CD4-positive, alpha-beta T cell (primary cell): ENCODE measurements at regions not wholly inside any gene's neighbourhood (a gene's known extent, or its start where the extent isn't known, plus 50 kb on each side); places are given as distances from the start of the nearest gene placed in this dataset.

Experiments used
- ATAC-seq: fragments of 200-7000 bp; cut with Tn5 transposase; one replicate; pipeline ENCODE4 v1.10.0; 2022; ENCODE audit warnings: mild to moderate bottlenecking; ENCODE audit not compliant: poor library complexity
- CTCF ChIA-PET: fragments of 350-600 bp; sonication (Branson Sonifier 250); formaldehyde crosslinking; loops from one replicate; lab custom pipeline; 2021; ENCODE audit warnings: antibody characterized with exemption, inconsistent platforms; lab: Charles Lee
- POLR2A ChIA-PET: fragments of 350-600 bp; sonication (Branson Sonifier 250); formaldehyde crosslinking; loops from one replicate; lab custom pipeline; 2021; ENCODE audit warnings: antibody characterized with exemption, inconsistent platforms; lab: Charles Lee
- DNase-seq, 14 experiments: peaks; one replicate each; pipeline ENCODE4 v3.0.0-alpha.2; 2013 to 2020; ENCODE audit warnings: mixed read lengths in 2 of 14
- H3K27ac ChIP-seq, 2 donors: one replicate each; pipeline versions ENCODE4 v1.5.1 to v1.7.0; 2013; ENCODE audit warnings: low read length in 2 of 2, low read depth in 1 of 2, mild to moderate bottlenecking in 1 of 2
- H3K27me3 ChIP-seq, 2 experiments: 1 replicate in 1 of 2; 2 replicates in 1 of 2; pipeline versions ENCODE4 v1.6.1 to v1.7.0; 2013; ENCODE audit warnings: low read length in 2 of 2, control low read depth in 1 of 2, mild to moderate bottlenecking in 1 of 2, moderate library complexity in 1 of 2; ENCODE audit not compliant: insufficient read depth in 2 of 2, control insufficient read depth in 1 of 2
- H3K36me3 ChIP-seq: one replicate; pipeline ENCODE4 v1.6.1; 2013; ENCODE audit warnings: low read length, control low read depth; ENCODE audit not compliant: insufficient read depth
- H3K4me1 ChIP-seq: one replicate; pipeline ENCODE4 v1.6.1; 2013; ENCODE audit warnings: low read length, control low read depth; ENCODE audit not compliant: insufficient read depth
- H3K4me3 ChIP-seq: one replicate; pipeline ENCODE4 v1.5.1; 2013; ENCODE audit warnings: mild to moderate bottlenecking, low read length, moderate library complexity
- H3K9me3 ChIP-seq, 2 experiments: 1 replicate in 1 of 2; 2 replicates in 1 of 2; pipeline versions ENCODE4 v1.6.1 to v1.7.0; 2013; ENCODE audit warnings: low read length in 2 of 2, mild to moderate bottlenecking in 2 of 2, control low read depth in 1 of 2, moderate library complexity in 1 of 2; ENCODE audit not compliant: control insufficient read depth in 1 of 2, insufficient read depth in 1 of 2
- H3K27ac Mint-ChIP-seq: one replicate; pipeline ENCODE4 v1.8.0; 2020; ENCODE audit warnings: mixed read lengths
- H3K27me3 Mint-ChIP-seq: one replicate; pipeline ENCODE4 v1.8.0; 2021; ENCODE audit warnings: mixed read lengths
- H3K36me3 Mint-ChIP-seq: one replicate; pipeline ENCODE4 v1.8.0; 2021; ENCODE audit warnings: low read depth, mixed read lengths
- H3K4me1 Mint-ChIP-seq: one replicate; pipeline ENCODE4 v1.8.0; 2021; ENCODE audit warnings: low read depth, mixed read lengths
- H3K4me3 Mint-ChIP-seq: one replicate; pipeline ENCODE4 v1.8.0; 2020; ENCODE audit warnings: mild to moderate bottlenecking, mixed read lengths
- H3K9me3 Mint-ChIP-seq: one replicate; pipeline ENCODE4 v1.8.0; 2020; ENCODE audit warnings: mixed read lengths
- intact Hi-C, 2 experiments: fragments of 100-400 bp; cut with DNase I in 1 of 2; cut with micrococcal nuclease in 1 of 2; formaldehyde crosslinking; loops; one replicate each; pipeline versions ENCODE4 v1.15.1 to v1.9.0; 2023 to 2025; cut with DNase I, micrococcal nuclease
- TF ChIP-seq, protein P1 (sequence below): fragments of 200-600 bp; IDR thresholded peaks from one replicate; pipeline ENCODE4 v1.8.0; 2022; ENCODE audit warnings: antibody characterized with exemption, mild to moderate bottlenecking

DNA sequence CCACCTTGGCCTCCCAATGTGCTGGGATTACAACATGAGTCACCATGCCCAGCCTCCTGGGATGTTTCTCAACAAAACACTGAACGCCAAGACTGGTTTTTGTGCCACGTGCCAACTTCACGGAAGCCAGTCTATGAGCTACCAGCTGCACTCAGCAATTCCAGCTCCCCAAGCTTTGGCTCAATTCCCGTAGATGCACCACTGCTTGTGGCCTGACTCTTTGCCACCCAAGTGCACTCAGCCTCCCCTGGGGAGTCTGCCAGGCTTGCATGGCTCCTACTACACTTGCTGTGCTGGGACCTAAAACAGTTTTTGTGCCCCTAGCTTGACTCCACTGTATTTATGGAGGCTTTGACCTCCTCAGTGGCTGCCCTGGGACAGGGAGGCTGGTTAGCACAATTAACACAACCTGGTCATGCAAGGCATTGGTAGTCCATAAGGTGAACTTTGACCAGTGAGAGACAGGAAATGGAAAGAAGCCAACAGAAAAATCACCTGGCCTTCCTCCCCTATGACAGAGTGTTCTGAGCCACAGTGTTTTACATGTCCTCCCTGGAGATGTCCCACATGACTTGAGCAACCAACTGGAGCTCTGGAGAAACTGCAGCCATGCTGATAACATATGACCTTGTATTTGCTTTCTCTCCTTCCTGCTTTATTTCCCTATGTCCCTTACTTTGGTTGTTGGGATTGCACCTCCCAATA is 1173.1 kb downstream of the UQCRFS1 start:
- ChIA-PET CTCF (no interaction called here), POLR2A (no interaction called here)
- no peaks in the 10 kb centered on the region for H3K27me3 ChIP-seq
- H3K27ac Mint-ChIP-seq, result no peak overlapping the region
- no peaks in the 10 kb centered on the region for H3K27me3 Mint-ChIP-seq
- H3K27ac ChIP-seq, result no peak overlapping the region
- intact Hi-C loops, result no loop called here
- TF ChIP-seq, protein P1, sequence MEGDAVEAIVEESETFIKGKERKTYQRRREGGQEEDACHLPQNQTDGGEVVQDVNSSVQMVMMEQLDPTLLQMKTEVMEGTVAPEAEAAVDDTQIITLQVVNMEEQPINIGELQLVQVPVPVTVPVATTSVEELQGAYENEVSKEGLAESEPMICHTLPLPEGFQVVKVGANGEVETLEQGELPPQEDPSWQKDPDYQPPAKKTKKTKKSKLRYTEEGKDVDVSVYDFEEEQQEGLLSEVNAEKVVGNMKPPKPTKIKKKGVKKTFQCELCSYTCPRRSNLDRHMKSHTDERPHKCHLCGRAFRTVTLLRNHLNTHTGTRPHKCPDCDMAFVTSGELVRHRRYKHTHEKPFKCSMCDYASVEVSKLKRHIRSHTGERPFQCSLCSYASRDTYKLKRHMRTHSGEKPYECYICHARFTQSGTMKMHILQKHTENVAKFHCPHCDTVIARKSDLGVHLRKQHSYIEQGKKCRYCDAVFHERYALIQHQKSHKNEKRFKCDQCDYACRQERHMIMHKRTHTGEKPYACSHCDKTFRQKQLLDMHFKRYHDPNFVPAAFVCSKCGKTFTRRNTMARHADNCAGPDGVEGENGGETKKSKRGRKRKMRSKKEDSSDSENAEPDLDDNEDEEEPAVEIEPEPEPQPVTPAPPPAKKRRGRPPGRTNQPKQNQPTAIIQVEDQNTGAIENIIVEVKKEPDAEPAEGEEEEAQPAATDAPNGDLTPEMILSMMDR, result no peak
- H3K4me3 Mint-ChIP-seq, result no peak overlapping the region
- H3K4me3 ChIP-seq, result no peak overlapping the region
- DNase-seq (no peak), ATAC-seq (no peak)
- no peaks in the 10 kb centered on the region for H3K4me1 Mint-ChIP-seq
- no peaks in the 10 kb centered on the region for H3K4me1 ChIP-seq
- no peaks in the 10 kb centered on the region for H3K36me3 ChIP-seq
- H3K9me3 ChIP-seq, result peaks cover 0 to 6% of the 10 kb centered on the region in 2 experiments
- no peaks in the 10 kb centered on the region for H3K36me3 Mint-ChIP-seq
- peaks cover 5% of the 10 kb centered on the region for H3K9me3 Mint-ChIP-seq

DNA sequence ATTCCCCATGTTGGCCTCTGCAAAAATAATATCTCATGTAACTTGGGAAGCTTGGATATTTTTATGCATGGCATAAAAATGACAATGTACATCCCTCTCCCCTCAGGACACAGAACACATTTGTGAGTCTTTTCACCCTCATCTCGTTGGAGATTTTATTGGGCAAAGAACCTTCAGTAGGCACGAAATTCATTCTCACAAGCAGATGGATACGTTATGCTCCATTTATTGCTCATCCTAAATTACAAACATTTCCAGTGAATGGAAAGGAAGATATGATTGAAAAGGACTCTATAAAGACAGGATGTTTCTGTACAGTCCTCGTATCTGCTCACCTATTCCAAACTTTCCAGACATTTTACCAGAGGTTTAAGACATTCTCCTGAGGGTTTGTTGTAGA is 1175.8 kb downstream of the UQCRFS1 start:
- TF ChIP-seq, protein P1, result no peak
- no peaks in the 10 kb centered on the region for H3K4me1 Mint-ChIP-seq
- DNase-seq, result no peak
- H3K27ac Mint-ChIP-seq, result no peak overlapping the region
- Histone ChIP-seq H3K36me3 (no peaks in the 10 kb centered on the region), H3K4me1 (no peaks in the 10 kb centered on the region), H3K4me3 (no peak overlapping the region), H3K27ac (no peak overlapping the region), H3K9me3 (peaks cover 0 to 4% of the 10 kb centered on the region in 2 experiments), H3K27me3 (no peaks in the 10 kb centered on the region)
- ATAC-seq, result no peak
- peaks cover 7% of the 10 kb centered on the region for H3K9me3 Mint-ChIP-seq
- no peaks in the 10 kb centered on the region for H3K36me3 Mint-ChIP-seq
- CTCF ChIA-PET, result no interaction called here
- POLR2A ChIA-PET, result no interaction called here
- H3K27me3 Mint-ChIP-seq, result no peaks in the 10 kb centered on the region
- intact Hi-C loops, result no loop called here
- no peak overlapping the region for H3K4me3 Mint-ChIP-seq

DNA sequence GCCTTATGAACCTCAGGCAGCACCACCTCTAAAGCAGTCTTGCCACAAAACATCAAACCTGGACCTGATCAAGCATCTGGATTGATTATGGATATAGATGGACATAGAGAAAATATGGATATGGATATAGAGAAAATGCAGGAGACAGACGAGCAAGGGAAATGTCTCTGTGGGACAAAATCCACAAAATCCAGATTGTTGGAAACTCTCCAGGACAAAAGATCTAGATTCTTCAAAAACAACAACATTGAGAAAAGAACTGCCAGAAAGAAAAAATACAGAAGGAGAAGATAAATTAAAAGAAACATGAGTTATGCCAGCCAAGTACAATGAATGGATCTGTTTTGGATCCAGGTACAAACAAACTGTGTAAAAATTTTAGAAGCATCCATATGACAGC is 1176.5 kb downstream of the UQCRFS1 start:
- POLR2A ChIA-PET, result no interaction called here
- intact Hi-C loops, result no loop called here
- TF ChIP-seq, protein P1, result no peak
- Histone ChIP-seq H3K9me3 (peaks cover 0 to 4% of the 10 kb centered on the region in 2 experiments), H3K4me3 (no peak overlapping the region), H3K27me3 (no peaks in the 10 kb centered on the region), H3K4me1 (no peaks in the 10 kb centered on the region), H3K36me3 (no peaks in the 10 kb centered on the region), H3K27ac (no peak overlapping the region)
- H3K36me3 Mint-ChIP-seq, result no peaks in the 10 kb centered on the region
- no peaks in the 10 kb centered on the region for H3K27me3 Mint-ChIP-seq
- CTCF ChIA-PET, result no interaction called here
- DNase-seq, result no peak
- no peak overlapping the region for H3K27ac Mint-ChIP-seq
- no peaks in the 10 kb centered on the region for H3K4me1 Mint-ChIP-seq
- ATAC-seq, result no peak
- H3K9me3 Mint-ChIP-seq, result peaks cover 11% of the 10 kb centered on the region
- H3K4me3 Mint-ChIP-seq, result no peak overlapping the region
